ENCODE measurements at regions not wholly inside any gene's neighbourhood (a gene's known extent, or its start where the extent isn't known, plus 50 kb on each side); places are given as distances from the start of the nearest gene placed in this dataset.
"Not testable (repeated sequence)": the region's sequence is repeated elsewhere in the genome, so short reads cannot be mapped to it uniquely, and the experiment has no call there.

DNA sequence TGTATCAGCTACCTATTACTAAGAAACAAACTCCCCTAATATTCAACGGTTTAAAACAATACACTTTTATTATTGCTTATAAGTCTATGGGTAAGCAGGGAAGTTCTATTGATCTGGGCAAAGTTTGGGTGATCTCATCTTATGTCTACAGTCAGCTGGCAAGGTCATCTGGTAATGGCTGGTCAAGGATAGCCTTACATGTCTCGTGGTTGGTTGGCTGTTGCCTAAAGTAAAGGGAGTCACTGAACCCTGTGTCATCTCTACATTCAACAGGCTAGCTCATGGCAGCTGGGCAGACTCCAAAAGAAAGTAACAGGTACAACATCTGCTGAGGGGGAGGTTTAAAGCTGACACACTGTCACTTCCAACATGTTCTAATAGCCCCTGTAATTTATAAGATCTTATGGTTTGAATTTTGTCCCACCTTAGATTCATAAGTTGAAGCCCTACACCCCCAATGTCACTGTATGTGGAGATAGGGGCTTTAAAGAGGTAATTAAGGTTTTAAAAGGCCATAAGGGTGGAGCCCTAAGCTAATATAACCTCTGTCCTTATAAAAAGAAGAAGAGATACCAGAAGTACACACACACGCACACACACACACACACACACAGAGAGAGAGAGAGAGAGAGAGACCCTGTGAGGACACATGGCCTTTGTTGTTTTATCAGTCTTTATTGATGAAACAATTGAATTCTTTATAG, 419.1 kb downstream of the NPIPA8 start:
- no peaks in the 10 kb centered on the region for H3K9me3 ChIP-seq
- no peak overlapping the region for H3K4me3 ChIP-seq (ENCODE audit: low read depth in 1 of 2, low read length in 1 of 2)
- TF ChIP-seq, protein P1, sequence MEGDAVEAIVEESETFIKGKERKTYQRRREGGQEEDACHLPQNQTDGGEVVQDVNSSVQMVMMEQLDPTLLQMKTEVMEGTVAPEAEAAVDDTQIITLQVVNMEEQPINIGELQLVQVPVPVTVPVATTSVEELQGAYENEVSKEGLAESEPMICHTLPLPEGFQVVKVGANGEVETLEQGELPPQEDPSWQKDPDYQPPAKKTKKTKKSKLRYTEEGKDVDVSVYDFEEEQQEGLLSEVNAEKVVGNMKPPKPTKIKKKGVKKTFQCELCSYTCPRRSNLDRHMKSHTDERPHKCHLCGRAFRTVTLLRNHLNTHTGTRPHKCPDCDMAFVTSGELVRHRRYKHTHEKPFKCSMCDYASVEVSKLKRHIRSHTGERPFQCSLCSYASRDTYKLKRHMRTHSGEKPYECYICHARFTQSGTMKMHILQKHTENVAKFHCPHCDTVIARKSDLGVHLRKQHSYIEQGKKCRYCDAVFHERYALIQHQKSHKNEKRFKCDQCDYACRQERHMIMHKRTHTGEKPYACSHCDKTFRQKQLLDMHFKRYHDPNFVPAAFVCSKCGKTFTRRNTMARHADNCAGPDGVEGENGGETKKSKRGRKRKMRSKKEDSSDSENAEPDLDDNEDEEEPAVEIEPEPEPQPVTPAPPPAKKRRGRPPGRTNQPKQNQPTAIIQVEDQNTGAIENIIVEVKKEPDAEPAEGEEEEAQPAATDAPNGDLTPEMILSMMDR (IDR thresholded peaks at IDR 0.05), result no peak
- no peaks in the 10 kb centered on the region for H3K4me1 ChIP-seq (ENCODE audit: control insufficient read depth in 1 of 2, insufficient read depth in 1 of 2, low read depth in 1 of 2, low read length in 1 of 2)
- no peak overlapping the region for H3K27ac ChIP-seq
- H3K36me3 ChIP-seq, result no peaks in the 10 kb centered on the region
- no peaks in the 10 kb centered on the region for H3K27me3 ChIP-seq

DNA sequence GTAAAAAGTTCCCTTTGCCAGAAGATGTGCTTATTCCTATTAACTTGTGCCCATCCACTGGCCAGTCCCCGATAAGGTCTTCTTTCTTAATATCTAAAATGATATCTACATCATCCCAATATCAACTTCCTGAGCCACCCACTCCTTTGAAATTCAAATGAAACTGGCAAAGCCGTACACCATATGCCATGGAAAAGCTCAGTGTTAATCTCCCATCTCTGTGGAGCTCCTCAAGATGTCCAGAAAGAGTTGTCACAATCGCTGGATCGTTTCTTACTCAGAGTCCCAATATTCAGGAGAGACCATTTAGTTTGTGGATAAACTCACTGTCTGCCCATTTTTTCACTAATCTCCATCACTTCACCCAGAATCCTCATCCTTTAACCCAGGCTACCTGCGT, 420.7 kb downstream of the NPIPA8 start:
- Histone ChIP-seq H3K9me3 (no peaks in the 10 kb centered on the region), H3K27me3 (no peaks in the 10 kb centered on the region), H3K36me3 (no peaks in the 10 kb centered on the region), H3K4me3 (ENCODE audit: low read depth in 1 of 2, low read length in 1 of 2) (no peak overlapping the region), H3K4me1 (ENCODE audit: control insufficient read depth in 1 of 2, insufficient read depth in 1 of 2, low read depth in 1 of 2, low read length in 1 of 2) (no peaks in the 10 kb centered on the region), H3K27ac (no peak overlapping the region)
- TF ChIP-seq, protein P1 (IDR thresholded peaks at IDR 0.05), result no peak

DNA sequence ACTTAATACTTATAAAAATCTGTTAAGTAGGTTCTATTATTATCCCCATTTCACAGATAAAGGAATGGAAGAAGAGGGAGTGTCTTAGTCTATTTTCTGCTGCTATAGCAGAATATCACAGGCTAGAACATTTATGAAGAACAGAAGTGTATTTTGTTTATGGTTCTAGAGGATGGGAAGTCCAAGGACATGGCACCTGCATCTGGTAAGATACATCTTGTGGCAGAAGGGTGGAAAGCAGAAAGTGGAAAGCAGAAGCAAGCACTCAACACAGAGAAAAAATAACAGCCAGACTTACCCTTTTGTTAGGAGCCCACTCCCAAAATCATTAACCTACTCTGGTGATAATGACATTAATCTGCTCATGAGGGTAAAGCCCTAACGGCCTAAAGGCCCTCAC, 422.4 kb downstream of the NPIPA8 start:
- TF ChIP-seq, protein P1 (IDR thresholded peaks at IDR 0.05), result no peak
- Histone ChIP-seq H3K4me3 (ENCODE audit: low read depth in 1 of 2, low read length in 1 of 2) (no peak overlapping the region), H3K9me3 (no peaks in the 10 kb centered on the region), H3K36me3 (no peaks in the 10 kb centered on the region), H3K4me1 (ENCODE audit: control insufficient read depth in 1 of 2, insufficient read depth in 1 of 2, low read depth in 1 of 2, low read length in 1 of 2) (no peaks in the 10 kb centered on the region), H3K27ac (no peak overlapping the region), H3K27me3 (no peaks in the 10 kb centered on the region)

DNA sequence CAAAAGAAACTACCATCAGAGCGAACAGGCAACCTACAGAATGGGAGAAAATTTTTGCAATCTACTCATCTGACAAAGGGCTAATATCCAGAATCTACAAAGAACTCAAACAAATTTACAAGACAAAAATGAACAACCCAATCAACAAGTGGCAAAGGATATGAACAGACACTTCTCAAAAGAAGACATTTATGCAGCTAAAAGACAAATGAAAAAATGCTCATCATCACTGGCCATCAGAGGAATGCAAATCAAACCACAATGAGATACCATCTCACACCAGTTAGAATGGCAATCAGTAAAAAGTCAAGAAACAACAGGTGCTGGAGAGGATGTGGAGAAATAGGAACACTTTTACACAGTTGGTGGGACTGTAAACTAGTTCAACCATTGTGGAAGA, 425.0 kb downstream of the NPIPA8 start:
- H3K27ac ChIP-seq; H3K36me3 ChIP-seq; H3K4me3 ChIP-seq (ENCODE audit: low read depth in 1 of 2, low read length in 1 of 2); H3K9me3 ChIP-seq; H3K27me3 ChIP-seq; H3K4me1 ChIP-seq (ENCODE audit: control insufficient read depth in 1 of 2, insufficient read depth in 1 of 2, low read depth in 1 of 2, low read length in 1 of 2): not testable (repeated sequence)

DNA sequence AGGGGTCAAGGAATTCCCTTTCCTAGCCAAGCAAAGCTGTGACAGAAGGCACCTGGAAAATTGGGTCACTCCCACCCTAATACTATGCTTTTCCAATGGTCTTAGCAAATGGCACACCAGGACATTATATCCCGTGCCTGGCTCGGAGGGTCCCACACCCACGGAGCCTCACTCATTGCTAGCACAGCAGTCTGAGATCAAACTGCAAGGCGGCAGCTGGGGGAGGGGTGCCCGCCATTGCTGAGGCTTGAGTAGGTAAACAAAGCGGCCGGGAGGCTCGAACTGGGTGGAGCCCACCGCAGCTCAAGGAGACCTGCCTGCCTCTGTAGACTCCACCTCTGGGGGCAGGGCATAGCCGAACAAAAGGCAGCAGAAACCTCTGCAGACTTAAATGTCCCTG, 429.9 kb downstream of the NPIPA8 start:
- not testable (repeated sequence) for H3K27me3 ChIP-seq; H3K27ac ChIP-seq; H3K36me3 ChIP-seq; H3K4me3 ChIP-seq (ENCODE audit: low read depth in 1 of 2, low read length in 1 of 2); H3K9me3 ChIP-seq; H3K4me1 ChIP-seq (ENCODE audit: control insufficient read depth in 1 of 2, insufficient read depth in 1 of 2, low read depth in 1 of 2, low read length in 1 of 2)

DNA sequence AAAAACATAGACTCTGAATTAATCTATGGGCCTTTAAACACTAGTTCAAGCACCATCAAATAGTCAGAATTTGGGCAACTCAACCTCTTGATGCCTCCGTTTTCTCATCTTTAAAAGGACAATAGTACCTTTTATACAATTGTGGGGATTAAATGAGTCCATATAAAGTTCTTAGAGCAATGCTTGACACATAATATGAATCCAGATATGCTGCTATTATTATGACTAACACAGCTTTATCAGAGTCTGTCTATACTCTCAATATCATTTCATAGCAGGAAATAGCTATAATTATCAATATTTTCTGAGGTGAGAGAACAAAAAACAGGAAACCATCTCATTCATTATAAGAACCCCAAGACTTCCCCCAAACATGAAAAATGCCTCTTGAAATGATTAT, 430.5 kb upstream of the XYLT1 start:
- H3K27me3 ChIP-seq, result no peaks in the 10 kb centered on the region
- H3K4me3 ChIP-seq (ENCODE audit: low read depth in 1 of 2, low read length in 1 of 2), result no peak overlapping the region
- H3K36me3 ChIP-seq, result no peaks in the 10 kb centered on the region
- no peaks in the 10 kb centered on the region for H3K9me3 ChIP-seq
- TF ChIP-seq, protein P1 (IDR thresholded peaks at IDR 0.05), result no peak
- H3K4me1 ChIP-seq (ENCODE audit: control insufficient read depth in 1 of 2, insufficient read depth in 1 of 2, low read depth in 1 of 2, low read length in 1 of 2), result no peaks in the 10 kb centered on the region
- H3K27ac ChIP-seq, result no peak overlapping the region

DNA sequence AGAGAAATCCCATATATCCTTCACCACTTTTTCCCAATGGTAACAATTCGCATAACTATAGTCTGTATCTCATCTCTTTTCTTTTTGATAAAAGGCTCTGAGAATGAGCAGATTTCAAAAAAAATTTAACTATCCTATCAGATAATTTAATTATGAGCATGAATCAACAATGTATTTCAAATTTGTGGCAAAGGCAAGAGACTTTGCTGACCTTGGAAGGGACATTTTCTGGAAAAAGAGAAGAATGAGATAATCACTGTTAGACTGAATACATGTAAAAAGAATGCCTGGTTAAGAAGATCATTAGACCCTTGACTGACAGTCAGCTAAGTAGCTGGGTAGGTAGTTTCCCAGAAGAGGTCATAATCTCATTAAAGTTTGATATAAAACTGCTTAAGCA, 428.4 kb upstream of the XYLT1 start:
- no peaks in the 10 kb centered on the region for H3K4me1 ChIP-seq (ENCODE audit: control insufficient read depth in 1 of 2, insufficient read depth in 1 of 2, low read depth in 1 of 2, low read length in 1 of 2)
- no peak overlapping the region for H3K27ac ChIP-seq
- TF ChIP-seq, protein P1 (IDR thresholded peaks at IDR 0.05), result no peak
- no peaks in the 10 kb centered on the region for H3K9me3 ChIP-seq
- no peak overlapping the region for H3K4me3 ChIP-seq (ENCODE audit: low read depth in 1 of 2, low read length in 1 of 2)
- no peaks in the 10 kb centered on the region for H3K36me3 ChIP-seq
- no peaks in the 10 kb centered on the region for H3K27me3 ChIP-seq

Data from neutrophil (primary cell).